ENCODE measurements at regions not wholly inside any gene's neighbourhood (a gene's known extent, or its start where the extent isn't known, plus 50 kb on each side); places are given as distances from the start of the nearest gene placed in this dataset.

DNA sequence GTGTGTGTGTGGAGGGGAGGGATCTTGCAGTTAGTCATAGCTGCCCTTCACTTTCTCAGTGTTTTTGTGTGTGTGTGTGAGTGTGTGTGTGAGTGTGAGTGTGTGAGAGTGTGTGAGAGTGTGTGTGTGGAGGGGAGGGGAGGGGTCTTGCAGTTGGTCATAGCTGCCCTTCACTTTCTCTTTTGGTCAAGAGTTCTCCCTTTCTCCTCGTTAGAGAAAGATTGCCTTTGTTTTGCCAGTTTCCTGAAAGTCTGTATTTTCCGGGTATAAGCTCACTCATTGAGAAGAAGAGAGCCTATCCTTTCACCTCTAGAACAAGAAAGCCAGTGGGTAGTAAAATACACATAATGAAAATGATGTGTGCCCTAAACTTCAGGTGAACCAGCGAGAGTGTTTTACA lies 75.2 kb upstream of the ENPP6 start:
- ChIA-PET CTCF (interaction anchor here (0.7 to 15.5 kb wide), 6 partner anchors 8 to 241 kb away, joined by 3 to 348 read pairs (median 4); no protein-coding TSS in a partner anchor), RAD21 (ENCODE audit: unreplicated experiment) (interaction anchor here (0.8 to 1.5 kb wide), 4 partner anchors 10 to 39 kb away, joined by 3 to 6 read pairs (median 4); no protein-coding TSS in a partner anchor), POLR2A (interaction anchor here (0.6 to 2.0 kb wide), 8 partner anchors 9 to 472 kb away, joined by 3 to 6 read pairs (median 3); no protein-coding TSS in a partner anchor), SMC1A (ENCODE audit: uncharacterized antibody, unreplicated experiment) (interaction anchor here (1.2 to 2.2 kb wide), 5 partner anchors 9 to 56 kb away, joined by 4 to 7 read pairs (median 6); no protein-coding TSS in a partner anchor)
- no peak overlapping the region for H3K27ac ChIP-seq (ENCODE audit: control insufficient read depth, insufficient read depth)
- H3K4me3 ChIP-seq, result no peak overlapping the region
- H3K9ac ChIP-seq (ENCODE audit: control insufficient read depth, insufficient read depth, low read length), result no peak overlapping the region
- DNase-seq (ENCODE audit: low read depth, low spot score), result no peak
- no peak for ATAC-seq
- 75% methylated on average over 3 of the region's 3 CpGs for WGBS (ENCODE audit: insufficient coverage, insufficient replicate concordance, low lambda C conversion rate, missing lambda C conversion rate)
- H3K4me2 ChIP-seq (ENCODE audit: control insufficient read depth, insufficient read depth), result no peak overlapping the region
- H4K20me1 ChIP-seq (ENCODE audit: control insufficient read depth, insufficient read depth), result no peaks in the 10 kb centered on the region
- FAIRE-seq, result no peak
- no TSS peak for BruUV-seq (replicated peaks)
- H3K4me1 ChIP-seq (ENCODE audit: control insufficient read depth, insufficient read depth, low read length), result peaks cover 33% of the 10 kb centered on the region
- no peaks in the 10 kb centered on the region for H3K36me3 ChIP-seq (ENCODE audit: control insufficient read depth in 2 of 2, insufficient read depth in 2 of 2, low read length in 1 of 2)
- H2AFZ ChIP-seq (ENCODE audit: control insufficient read depth, low read depth, low read length), result no peak overlapping the region
- in situ Hi-C loops (cut with MboI), result no loop called here
- peaks cover 6% of the 10 kb centered on the region for H3K79me2 ChIP-seq (ENCODE audit: control insufficient read depth, insufficient read depth, low read length)
- H3K27me3 ChIP-seq (replicated peaks in 1 of 2; ENCODE audit: control insufficient read depth in 2 of 2, insufficient read depth in 2 of 2, low read length in 1 of 2), result no peaks in the 10 kb centered on the region
- intact Hi-C loops (cut with micrococcal nuclease; ENCODE audit: unreplicated experiment), result no loop called here
- H3K9me3 ChIP-seq (replicated peaks; ENCODE audit: control insufficient read depth, insufficient read depth, low read length), result no peaks in the 10 kb centered on the region; the same call in 1 of the 3 replicates
- TF ChIP-seq SUPT20H (IDR thresholded peaks at IDR 0.05; ENCODE audit: borderline replicate concordance, control insufficient read depth, low read depth, low read length) (no peak), ATF7 (IDR thresholded peaks at IDR 0.05; ENCODE audit: low read depth) (peak; percentile 13; the same call in 1 of the 2 replicates), EZH2 (IDR thresholded peaks at IDR 0.05; ENCODE audit: borderline replicate concordance, control insufficient read depth, low read depth, low read length) (no peak), SMAD1 (IDR thresholded peaks at IDR 0.05; ENCODE audit: low read depth, partially characterized antibody) (peak; percentile 22)

- no TSS peak for BruUV-seq (replicated peaks)
- Histone ChIP-seq H3K27ac (ENCODE audit: control insufficient read depth, insufficient read depth) (no peak overlapping the region), H3K27me3 (replicated peaks in 1 of 2; ENCODE audit: control insufficient read depth in 2 of 2, insufficient read depth in 2 of 2, low read length in 1 of 2) (no peaks in the 10 kb centered on the region), H3K9ac (ENCODE audit: control insufficient read depth, insufficient read depth, low read length) (no peak overlapping the region), H3K4me1 (ENCODE audit: control insufficient read depth, insufficient read depth, low read length) (peaks cover 37% of the 10 kb centered on the region), H3K36me3 (ENCODE audit: control insufficient read depth in 2 of 2, insufficient read depth in 2 of 2, low read length in 1 of 2) (no peaks in the 10 kb centered on the region), H3K4me3 (no peak overlapping the region), H3K79me2 (ENCODE audit: control insufficient read depth, insufficient read depth, low read length) (peaks cover 11% of the 10 kb centered on the region), H3K4me2 (ENCODE audit: control insufficient read depth, insufficient read depth) (no peak overlapping the region), H2AFZ (ENCODE audit: control insufficient read depth, low read depth, low read length) (no peak overlapping the region), H3K9me3 (replicated peaks; ENCODE audit: control insufficient read depth, insufficient read depth, low read length) (no peaks in the 10 kb centered on the region; the same call in 1 of the 3 replicates), H4K20me1 (ENCODE audit: control insufficient read depth, insufficient read depth) (no peaks in the 10 kb centered on the region)
- WGBS (ENCODE audit: insufficient coverage, insufficient replicate concordance, low lambda C conversion rate, missing lambda C conversion rate), result 81% methylated on average over 3 of the region's 3 CpGs
- DNase-seq (ENCODE audit: low read depth, low spot score) (no peak), FAIRE-seq (peak; percentile 70), ATAC-seq (no peak)
- ChIA-PET POLR2A (interaction anchor here (0.7 to 2.0 kb wide), 8 partner anchors 9 to 23 kb away, joined by 3 to 6 read pairs (median 3); no protein-coding TSS in a partner anchor), CTCF (interaction anchor here (0.8 to 15.5 kb wide), 6 partner anchors 8 to 55 kb away, joined by 3 to 348 read pairs (median 4); no protein-coding TSS in a partner anchor), SMC1A (ENCODE audit: uncharacterized antibody, unreplicated experiment) (interaction anchor here (1.1 to 1.2 kb wide), 3 partner anchors 9 to 28 kb away, joined by 3 to 6 read pairs (median 4); no protein-coding TSS in a partner anchor), RAD21 (ENCODE audit: unreplicated experiment) (interaction anchor here (0.9 to 2.1 kb wide), 4 partner anchors 9 to 39 kb away, joined by 3 to 6 read pairs (median 6); no protein-coding TSS in a partner anchor)
- intact Hi-C loops (cut with micrococcal nuclease; ENCODE audit: unreplicated experiment) (no loop called here), in situ Hi-C loops (cut with MboI) (no loop called here)
- TF ChIP-seq, protein P1, sequence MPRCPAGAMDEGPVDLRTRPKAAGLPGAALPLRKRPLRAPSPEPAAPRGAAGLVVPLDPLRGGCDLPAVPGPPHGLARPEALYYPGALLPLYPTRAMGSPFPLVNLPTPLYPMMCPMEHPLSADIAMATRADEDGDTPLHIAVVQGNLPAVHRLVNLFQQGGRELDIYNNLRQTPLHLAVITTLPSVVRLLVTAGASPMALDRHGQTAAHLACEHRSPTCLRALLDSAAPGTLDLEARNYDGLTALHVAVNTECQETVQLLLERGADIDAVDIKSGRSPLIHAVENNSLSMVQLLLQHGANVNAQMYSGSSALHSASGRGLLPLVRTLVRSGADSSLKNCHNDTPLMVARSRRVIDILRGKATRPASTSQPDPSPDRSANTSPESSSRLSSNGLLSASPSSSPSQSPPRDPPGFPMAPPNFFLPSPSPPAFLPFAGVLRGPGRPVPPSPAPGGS (IDR thresholded peaks at IDR 0.05; ENCODE audit: borderline replicate concordance, insufficient read depth, low read depth, low read length, poor library complexity, severe bottlenecking), result peak; percentile 94
- TF ChIP-seq ZNF384 (IDR thresholded peaks at IDR 0.05; ENCODE audit: borderline replicate concordance, low read depth, low read length) (no peak), IRF5 (IDR thresholded peaks at IDR 0.05; ENCODE audit: borderline replicate concordance) (0 out of 2 replicates have a peak, but pooled peaks have one; percentile 33), SREBF2 (IDR thresholded peaks at IDR 0.05; ENCODE audit: low read length) (no peak), PAX5 (IDR thresholded peaks at IDR 0.05; ENCODE audit: borderline replicate concordance, low read depth, low read length) (no peak), NBN (IDR thresholded peaks at IDR 0.05) (peak; percentile 52; the same call in 1 of the 2 replicates), EP300 (IDR thresholded peaks at IDR 0.05; ENCODE audit: borderline replicate concordance in 1 of 2, control insufficient read depth in 1 of 2, low read depth in 2 of 2, low read length in 2 of 2) (no peak)
- TF ChIP-seq, protein P2, sequence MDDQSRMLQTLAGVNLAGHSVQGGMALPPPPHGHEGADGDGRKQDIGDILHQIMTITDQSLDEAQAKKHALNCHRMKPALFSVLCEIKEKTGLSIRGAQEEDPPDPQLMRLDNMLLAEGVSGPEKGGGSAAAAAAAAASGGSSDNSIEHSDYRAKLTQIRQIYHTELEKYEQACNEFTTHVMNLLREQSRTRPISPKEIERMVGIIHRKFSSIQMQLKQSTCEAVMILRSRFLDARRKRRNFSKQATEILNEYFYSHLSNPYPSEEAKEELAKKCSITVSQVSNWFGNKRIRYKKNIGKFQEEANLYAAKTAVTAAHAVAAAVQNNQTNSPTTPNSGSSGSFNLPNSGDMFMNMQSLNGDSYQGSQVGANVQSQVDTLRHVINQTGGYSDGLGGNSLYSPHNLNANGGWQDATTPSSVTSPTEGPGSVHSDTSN (IDR thresholded peaks at IDR 0.05; ENCODE audit: insufficient replicate concordance, low read depth, low read length), result peak; percentile 40
These were observed 74.8 kb upstream of the ENPP6 start for GRCh38 chr4:184292465-184292867.
